H1 (cell line): ENCODE measurements at regions not wholly inside any gene's neighbourhood (a gene's known extent, or its start where the extent isn't known, plus 50 kb on each side); places are given as distances from the start of the nearest gene placed in this dataset.

ENCODE experiments used
- FOSL1 ChIP-seq: IDR thresholded peaks from 2 replicates; pipeline ENCODE4 v1.6.1; 2011; ENCODE audit warnings: mild to moderate bottlenecking, low read depth, low read length, moderate library complexity; ENCODE audit not compliant: insufficient read depth
- GTF2F1 ChIP-seq: IDR thresholded peaks from 2 replicates; pipeline ENCODE4 v1.6.1; 2012; ENCODE audit warnings: low read depth, low read length, improper control_type of control experiment, borderline replicate concordance

- TF ChIP-seq FOSL1 = no peak
- no peak for TF ChIP-seq GTF2F1
These were observed 690.9 kb downstream of the SLITRK6 start (continued) for GRCh38 chr13:85108356-85108755.
